ENCODE measurements at regions not wholly inside any gene's neighbourhood (a gene's known extent, or its start where the extent isn't known, plus 50 kb on each side); places are given as distances from the start of the nearest gene placed in this dataset.

DNA sequence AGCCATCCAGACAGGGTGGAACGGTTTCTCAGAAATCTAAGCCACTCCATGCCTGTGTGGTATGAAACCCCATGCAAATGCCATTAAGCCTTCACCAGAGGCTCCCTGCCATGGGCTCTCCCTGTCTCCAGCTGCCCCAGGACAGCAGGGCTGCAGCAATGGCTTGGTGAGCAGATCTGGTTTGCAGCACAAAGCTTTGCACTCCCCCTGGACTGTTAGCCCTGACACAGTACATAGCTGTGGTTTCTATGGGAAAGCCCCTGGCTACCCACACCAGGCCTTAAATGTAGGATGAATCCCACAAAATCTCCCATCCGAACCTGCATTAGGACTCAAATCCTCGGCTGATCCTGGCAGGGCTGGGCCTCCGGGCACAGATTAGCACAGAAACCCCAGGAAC is 291.6 kb downstream of the TNS1 start:
- FAIRE-seq (no peak), DNase-seq (ENCODE audit: low read depth, low spot score) (no peak)
- Histone ChIP-seq H3K27me3 (ENCODE audit: control insufficient read depth, extremely low read depth, insufficient read depth, low read length) (no peaks in the 10 kb centered on the region), H3K36me3 (ENCODE audit: control insufficient read depth in 2 of 2, extremely low read depth in 1 of 2, insufficient read depth in 2 of 2, low read length in 2 of 2) (no peaks in the 10 kb centered on the region), H3K4me1 (ENCODE audit: control insufficient read depth, extremely low read depth, insufficient read depth, low read length) (peaks cover 21% of the 10 kb centered on the region), H3K27ac (ENCODE audit: control insufficient read depth, insufficient read depth, low read length) (no peak overlapping the region), H3K79me2 (ENCODE audit: control insufficient read depth, insufficient read depth, low read length) (no peaks in the 10 kb centered on the region), H3K9me1 (ENCODE audit: control insufficient read depth, extremely low read depth, insufficient read depth, low read length) (no peaks in the 10 kb centered on the region), H4K20me1 (ENCODE audit: control insufficient read depth, extremely low read depth, insufficient read depth, low read length) (no peaks in the 10 kb centered on the region), H3K4me2 (ENCODE audit: control insufficient read depth, extremely low read depth, insufficient read depth, low read depth, low read length) (no peak overlapping the region), H3K9me3 (ENCODE audit: control insufficient read depth, low read depth, low read length) (no peaks in the 10 kb centered on the region), H3K4me3 (ENCODE audit: control insufficient read depth in 2 of 3, extremely low read depth in 1 of 3, insufficient read depth in 2 of 3, low read depth in 1 of 3, low read length in 3 of 3) (no peak overlapping the region), H3K9ac (ENCODE audit: control insufficient read depth, extremely low read depth, insufficient read depth, low read length) (no peak overlapping the region), H2AFZ (ENCODE audit: control insufficient read depth, low read length) (no peak overlapping the region)
- TF ChIP-seq, protein P1, sequence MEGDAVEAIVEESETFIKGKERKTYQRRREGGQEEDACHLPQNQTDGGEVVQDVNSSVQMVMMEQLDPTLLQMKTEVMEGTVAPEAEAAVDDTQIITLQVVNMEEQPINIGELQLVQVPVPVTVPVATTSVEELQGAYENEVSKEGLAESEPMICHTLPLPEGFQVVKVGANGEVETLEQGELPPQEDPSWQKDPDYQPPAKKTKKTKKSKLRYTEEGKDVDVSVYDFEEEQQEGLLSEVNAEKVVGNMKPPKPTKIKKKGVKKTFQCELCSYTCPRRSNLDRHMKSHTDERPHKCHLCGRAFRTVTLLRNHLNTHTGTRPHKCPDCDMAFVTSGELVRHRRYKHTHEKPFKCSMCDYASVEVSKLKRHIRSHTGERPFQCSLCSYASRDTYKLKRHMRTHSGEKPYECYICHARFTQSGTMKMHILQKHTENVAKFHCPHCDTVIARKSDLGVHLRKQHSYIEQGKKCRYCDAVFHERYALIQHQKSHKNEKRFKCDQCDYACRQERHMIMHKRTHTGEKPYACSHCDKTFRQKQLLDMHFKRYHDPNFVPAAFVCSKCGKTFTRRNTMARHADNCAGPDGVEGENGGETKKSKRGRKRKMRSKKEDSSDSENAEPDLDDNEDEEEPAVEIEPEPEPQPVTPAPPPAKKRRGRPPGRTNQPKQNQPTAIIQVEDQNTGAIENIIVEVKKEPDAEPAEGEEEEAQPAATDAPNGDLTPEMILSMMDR (optimal IDR thresholded peaks at IDR 0.05 in 1 of 3, IDR thresholded peaks at IDR 0.05 in 1 of 3, conservative IDR thresholded peaks at IDR 0.05 in 1 of 3; ENCODE audit: extremely low read depth in 1 of 3, insufficient read depth in 2 of 3, low read length in 3 of 3): no peak
- TF ChIP-seq EZH2 (IDR thresholded peaks at IDR 0.05; ENCODE audit: low read length): no peak
- dilution Hi-C loops (cut with MboI; ENCODE audit: extremely low pct_ligation_motif_present, low sequenced_read_pairs): loop anchor here (25.0 kb wide), 1 partner anchor 199 kb away; no protein-coding TSS in a partner anchor

- no peaks in the 10 kb centered on the region for H3K36me3 ChIP-seq (ENCODE audit: control insufficient read depth in 2 of 2, extremely low read depth in 1 of 2, insufficient read depth in 2 of 2, low read length in 2 of 2)
- no peaks in the 10 kb centered on the region for H3K27me3 ChIP-seq (ENCODE audit: control insufficient read depth, extremely low read depth, insufficient read depth, low read length)
- no peaks in the 10 kb centered on the region for H3K9me1 ChIP-seq (ENCODE audit: control insufficient read depth, extremely low read depth, insufficient read depth, low read length)
- no peaks in the 10 kb centered on the region for H3K9me3 ChIP-seq (ENCODE audit: control insufficient read depth, low read depth, low read length)
- peaks cover 21% of the 10 kb centered on the region for H3K4me1 ChIP-seq (ENCODE audit: control insufficient read depth, extremely low read depth, insufficient read depth, low read length)
- no peak overlapping the region for H3K27ac ChIP-seq (ENCODE audit: control insufficient read depth, insufficient read depth, low read length)
- no peak overlapping the region for H3K4me3 ChIP-seq (ENCODE audit: control insufficient read depth in 2 of 3, extremely low read depth in 1 of 3, insufficient read depth in 2 of 3, low read depth in 1 of 3, low read length in 3 of 3)
- DNase-seq (ENCODE audit: low read depth, low spot score): no peak
- H2AFZ ChIP-seq (ENCODE audit: control insufficient read depth, low read length): no peak overlapping the region
- FAIRE-seq: peak; percentile 49
- dilution Hi-C loops (cut with MboI; ENCODE audit: extremely low pct_ligation_motif_present, low sequenced_read_pairs): loop anchor here (25.0 kb wide), 1 partner anchor 198 kb away; no protein-coding TSS in a partner anchor
- no peaks in the 10 kb centered on the region for H4K20me1 ChIP-seq (ENCODE audit: control insufficient read depth, extremely low read depth, insufficient read depth, low read length)
- TF ChIP-seq, protein P1 (optimal IDR thresholded peaks at IDR 0.05 in 1 of 3, IDR thresholded peaks at IDR 0.05 in 1 of 3, conservative IDR thresholded peaks at IDR 0.05 in 1 of 3; ENCODE audit: extremely low read depth in 1 of 3, insufficient read depth in 2 of 3, low read length in 3 of 3): no peak
- H3K9ac ChIP-seq (ENCODE audit: control insufficient read depth, extremely low read depth, insufficient read depth, low read length): no peak overlapping the region
- H3K79me2 ChIP-seq (ENCODE audit: control insufficient read depth, insufficient read depth, low read length): no peaks in the 10 kb centered on the region
- no peak overlapping the region for H3K4me2 ChIP-seq (ENCODE audit: control insufficient read depth, extremely low read depth, insufficient read depth, low read depth, low read length)
These were observed 292.5 kb downstream of the TNS1 start for GRCh38 chr2:217710211-217710765.

Measured in keratinocyte (primary cell).